H1 (cell line): ENCODE measurements at regions not wholly inside any gene's neighbourhood (a gene's known extent, or its start where the extent isn't known, plus 50 kb on each side); places are given as distances from the start of the nearest gene placed in this dataset.

Source experiments
- CTCF ChIA-PET: fragments of 300-600 bp; sonication (Branson Sonifier 250); formaldehyde crosslinking; loops from one replicate; lab custom pipeline; 2021; ENCODE audit not compliant: partially characterized antibody; lab: Charles Lee
- POLR2A ChIA-PET: fragments of 300-600 bp; sonication (Branson Sonifier 250); formaldehyde crosslinking; loops from one replicate; lab custom pipeline; 2021; ENCODE audit warnings: inconsistent platforms; ENCODE audit not compliant: partially characterized antibody; lab: Charles Lee
- DNase-seq, 2 experiments: peaks; one replicate each; pipeline versions ENCODE4 v3.0.0 to v3.0.0-alpha.2; 2010 to 2022; ENCODE audit warnings: low spot score in 2 of 2, low read depth in 1 of 2, mixed read lengths in 1 of 2
- FAIRE-seq: peaks from 2 replicates; lab custom pipeline; 2011; peaks lifted over from hg19 to GRCh38; lab: Jason Lieb, UNC
- H2AFZ ChIP-seq: 2 replicates; pipeline ENCODE4 v1.8.1; 2012; ENCODE audit warnings: low read length, inconsistent platforms
- H2AK5ac ChIP-seq: 2 replicates; pipeline ENCODE4 v1.6.1; 2013; ENCODE audit warnings: low read depth, low read length
- H2BK120ac ChIP-seq: replicated peaks from 2 replicates; pipeline ENCODE3; 2013; ENCODE audit warnings: low read depth, low read length, inconsistent platforms
- H2BK12ac ChIP-seq: 2 replicates; pipeline ENCODE4 v1.6.1; 2013; ENCODE audit warnings: low read depth, low read length
- H2BK15ac ChIP-seq: 2 replicates; pipeline ENCODE4 v1.6.1; 2013; ENCODE audit warnings: low read length
- H2BK20ac ChIP-seq: 2 replicates; pipeline ENCODE4 v1.6.1; 2013; ENCODE audit warnings: low read length
- H2BK5ac ChIP-seq: 2 replicates; pipeline ENCODE4 v1.6.1; 2013; ENCODE audit warnings: low read depth, low read length
- H3K14ac ChIP-seq: 2 replicates; pipeline ENCODE4 v1.6.1; 2013; ENCODE audit warnings: inconsistent platforms; ENCODE audit not compliant: insufficient read length
- H3K18ac ChIP-seq: 2 replicates; pipeline ENCODE4 v1.6.1; 2013; ENCODE audit warnings: low read length; ENCODE audit errors: extremely low read depth
- H3K23ac ChIP-seq: 2 replicates; pipeline ENCODE4 v1.6.1; 2013; ENCODE audit warnings: inconsistent platforms; ENCODE audit not compliant: insufficient read length
- H3K23me2 ChIP-seq: 2 replicates; pipeline ENCODE4 v1.6.1; 2013; ENCODE audit warnings: low read depth, low read length
- H3K27ac ChIP-seq: 2 replicates; pipeline ENCODE4 v1.6.1; 2011; ENCODE audit warnings: low read depth, low read length, inconsistent platforms
- H3K27me3 ChIP-seq, 4 experiments: replicated peaks in 1 of 4; 1 replicate in 1 of 4; 2 replicates in 3 of 4; pipeline versions ENCODE4 v1.6.1 to v1.8.1; 2011 to 2013; ENCODE audit warnings: low read length in 3 of 4, mild to moderate bottlenecking in 3 of 4, inconsistent platforms in 2 of 4, mixed read lengths in 2 of 4, moderate library complexity in 1 of 4; ENCODE audit not compliant: control insufficient read depth in 3 of 4, insufficient read depth in 3 of 4; ENCODE audit errors: extremely low read depth in 1 of 4
- H3K36me3 ChIP-seq, 4 experiments: 2 replicates each; pipeline versions ENCODE4 v1.6.1 to v1.8.1; 2011 to 2013; ENCODE audit warnings: mild to moderate bottlenecking in 4 of 4, low read length in 3 of 4, moderate library complexity in 2 of 4, control low read depth in 1 of 4, inconsistent platforms in 1 of 4; ENCODE audit not compliant: insufficient read depth in 4 of 4, control insufficient read depth in 2 of 4
- H3K4ac ChIP-seq: replicated peaks from 2 replicates; pipeline ENCODE3; 2013; ENCODE audit warnings: low read length, low read depth, mixed read lengths, inconsistent platforms; ENCODE audit not compliant: insufficient read length
- H3K4me1 ChIP-seq, 4 experiments: replicated peaks in 1 of 4; 1 replicate in 1 of 4; 2 replicates in 3 of 4; pipeline versions ENCODE4 v1.6.1 to v1.8.1; 2011 to 2013; ENCODE audit warnings: low read length in 3 of 4, inconsistent platforms in 2 of 4, mixed read lengths in 1 of 4; ENCODE audit not compliant: insufficient read depth in 4 of 4, control insufficient read depth in 3 of 4
- H3K4me2 ChIP-seq, 2 experiments: 2 replicates each; pipeline versions ENCODE4 v1.6.1 to v1.8.1; 2011 to 2013; ENCODE audit warnings: low read depth in 2 of 2, low read length in 2 of 2, control low read depth in 1 of 2, inconsistent platforms in 1 of 2, mild to moderate bottlenecking in 1 of 2; ENCODE audit not compliant: insufficient read depth in 1 of 2
- H3K4me3 ChIP-seq, 4 experiments: fragments of 200-600, 300-600 bp in 1 of 4; sonication (generic), shearing (Covaris generic), sonication (Bioruptor Twin) in 1 of 4; 2 replicates each; pipeline versions ENCODE4 v1.5.1 to v1.8.1; 2011 to 2016; ENCODE audit warnings: low read length in 4 of 4, low read depth in 3 of 4, control low read depth in 2 of 4, inconsistent platforms in 2 of 4, mild to moderate bottlenecking in 2 of 4, mixed read lengths in 1 of 4, moderate library complexity in 1 of 4; ENCODE audit not compliant: insufficient read depth in 2 of 4; ENCODE audit errors: extremely low read depth in 1 of 4
- H3K56ac ChIP-seq: replicated peaks from 2 replicates; pipeline ENCODE3; 2013; ENCODE audit warnings: low read depth, mild to moderate bottlenecking, mixed read lengths, low read length, inconsistent platforms; ENCODE audit not compliant: insufficient read length
- H3K79me1 ChIP-seq: 2 replicates; pipeline ENCODE4 v1.6.1; 2013; ENCODE audit warnings: low read depth, low read length, control low read depth
- H3K79me2 ChIP-seq, 2 experiments: 2 replicates each; pipeline versions ENCODE4 v1.6.1 to v1.8.1; 2012 to 2013; ENCODE audit warnings: low read length in 2 of 2, mild to moderate bottlenecking in 2 of 2, inconsistent platforms in 1 of 2; ENCODE audit not compliant: insufficient read depth in 2 of 2, control insufficient read depth in 1 of 2
- H3K9ac ChIP-seq, 4 experiments: replicated peaks in 1 of 4; 1 replicate in 1 of 4; 2 replicates in 3 of 4; pipeline versions ENCODE4 v1.6.1 to v1.8.1; 2011 to 2013; ENCODE audit warnings: low read depth in 3 of 4, low read length in 3 of 4, control low read depth in 2 of 4, mild to moderate bottlenecking in 2 of 4, moderate library complexity in 2 of 4, inconsistent platforms in 1 of 4; ENCODE audit errors: extremely low read depth in 1 of 4
- H3K9me3 ChIP-seq, 2 experiments: 2 replicates each; pipeline versions ENCODE4 v1.6.1 to v1.8.1; 2012 to 2013; ENCODE audit warnings: mild to moderate bottlenecking in 2 of 2, moderate library complexity in 2 of 2, control low read depth in 1 of 2, inconsistent platforms in 1 of 2, low read depth in 1 of 2, low read length in 1 of 2, mixed read lengths in 1 of 2; ENCODE audit not compliant: insufficient read depth in 2 of 2
- H4K20me1 ChIP-seq, 2 experiments: replicated peaks in 1 of 2; 2 replicates each; pipeline versions ENCODE3 to v1.8.1; 2011 to 2013; ENCODE audit warnings: inconsistent platforms in 2 of 2, low read length in 2 of 2, mild to moderate bottlenecking in 1 of 2; ENCODE audit not compliant: insufficient read depth in 2 of 2, control insufficient read depth in 1 of 2
- H4K5ac ChIP-seq: 2 replicates; pipeline ENCODE4 v1.6.1; 2013; ENCODE audit warnings: low read length, low read depth, mixed read lengths, inconsistent platforms; ENCODE audit not compliant: insufficient read length
- H4K8ac ChIP-seq: 2 replicates; pipeline ENCODE4 v1.8.0; 2013; ENCODE audit warnings: mild to moderate bottlenecking, moderate library complexity, low read length, inconsistent platforms; ENCODE audit not compliant: insufficient read depth; ENCODE audit errors: extremely low read depth
- H4K91ac ChIP-seq: replicated peaks from 2 replicates; pipeline ENCODE3; 2013; ENCODE audit warnings: low read length, mixed read lengths, inconsistent platforms; ENCODE audit not compliant: insufficient read length
- ASH2L ChIP-seq: fragments of 200-600, 300-600 bp; sonication (generic); IDR thresholded peaks from one replicate; pipeline ENCODE4 v1.7.1; 2017; ENCODE audit warnings: low read length
- CBX8 ChIP-seq: fragments of 300-800, 300-1000 bp; sonication (generic); IDR thresholded peaks from 2 replicates; pipeline ENCODE4 v1.7.1; 2016; ENCODE audit warnings: low read depth, low read length, borderline replicate concordance
- CHD1 ChIP-seq: IDR thresholded peaks from 2 replicates; pipeline ENCODE4 v1.6.1; 2012; ENCODE audit warnings: low read depth, low read length, improper control_type of control experiment
- CTBP2 ChIP-seq: IDR thresholded peaks from 2 replicates; pipeline ENCODE4 v1.7.0; 2011; ENCODE audit warnings: borderline replicate concordance, mild to moderate bottlenecking, moderate library complexity, mixed read lengths, low read length; ENCODE audit not compliant: insufficient read depth, insufficient read length
- EP300 ChIP-seq, 2 experiments: IDR thresholded peaks; 1 replicate in 1 of 2; 2 replicates in 1 of 2; pipeline ENCODE4 v1.6.1; 2011 to 2012; ENCODE audit warnings: low read depth in 2 of 2, low read length in 2 of 2, mild to moderate bottlenecking in 2 of 2, borderline replicate concordance in 1 of 2, inconsistent platforms in 1 of 2, moderate library complexity in 1 of 2
- EZH2 ChIP-seq: fragments of 200-600 bp; sonication (generic); IDR thresholded peaks from 2 replicates; pipeline ENCODE4 v1.7.1; 2012; ENCODE audit warnings: low read depth, mild to moderate bottlenecking, moderate library complexity, low read length, inconsistent platforms; ENCODE audit not compliant: severe bottlenecking
- GTF2F1 ChIP-seq: IDR thresholded peaks from 2 replicates; pipeline ENCODE4 v1.6.1; 2012; ENCODE audit warnings: low read depth, low read length, improper control_type of control experiment, borderline replicate concordance
- HDAC6 ChIP-seq: IDR thresholded peaks from one replicate; pipeline ENCODE4 v1.7.1; 2012; ENCODE audit warnings: low read depth, mild to moderate bottlenecking, inconsistent platforms, low read length, moderate library complexity
- KDM4A ChIP-seq: IDR thresholded peaks from one replicate; pipeline ENCODE4 v1.7.1; 2012; ENCODE audit warnings: low read depth, mild to moderate bottlenecking, moderate library complexity, low read length, inconsistent platforms; ENCODE audit not compliant: severe bottlenecking
- RAD21 ChIP-seq, 2 experiments: IDR thresholded peaks in 1 of 2; conservative IDR thresholded peaks in 1 of 2; 2 replicates each; pipeline ENCODE4 v1.6.1; 2011; ENCODE audit warnings: low read depth in 2 of 2, low read length in 2 of 2, improper control_type of control experiment in 1 of 2, inconsistent platforms in 1 of 2, mild to moderate bottlenecking in 1 of 2, moderate library complexity in 1 of 2
- RNF2 ChIP-seq: fragments of 200-900, 300-1000 bp; sonication (generic); IDR thresholded peaks from 2 replicates; pipeline ENCODE4 v1.7.1; 2016; ENCODE audit warnings: borderline replicate concordance, low read depth, mild to moderate bottlenecking, antibody characterized with exemption, low read length; ENCODE audit not compliant: poor library complexity, severe bottlenecking; ENCODE audit errors: missing control alignments
- SUZ12 ChIP-seq: fragments of 200-600 bp; sonication (generic); IDR thresholded peaks from 2 replicates; pipeline ENCODE4 v1.6.1; 2012; ENCODE audit warnings: mild to moderate bottlenecking, inconsistent platforms, low read length, moderate library complexity, mixed read lengths
- TAF1 ChIP-seq: IDR thresholded peaks from 2 replicates; pipeline ENCODE4 v1.6.1; 2011; ENCODE audit warnings: mild to moderate bottlenecking, low read depth, low read length
- TCF12 ChIP-seq: IDR thresholded peaks from 2 replicates; pipeline ENCODE4 v1.6.1; 2011; ENCODE audit warnings: low read depth, mild to moderate bottlenecking, low read length
- WGBS, 2 experiments: shearing (Covaris generic) in 1 of 2; methylation state at CpG; one replicate each; pipeline versions ENCODE4 v1.1.6 to v1.1.7; 2013 to 2015; ENCODE audit warnings: low lambda C conversion rate in 2 of 2, mixed read lengths in 2 of 2, inconsistent platforms in 1 of 2, low coverage in 1 of 2, missing lambda C conversion rate in 1 of 2; ENCODE audit not compliant: insufficient replicate concordance in 2 of 2, insufficient coverage in 1 of 2, insufficient read length in 1 of 2; ENCODE audit errors: extremely low coverage in 1 of 2, missing lambda C conversion rate in 1 of 2; 5-methylcytosine and 5-hydroxymethylcytosine counted together

- no peaks in the 10 kb centered on the region for H3K36me3 ChIP-seq
- no peak overlapping the region for H3K4me3 ChIP-seq
- peaks cover 0 to 1% (median 0%) of the 10 kb centered on the region in 4 experiments; a peak in 1 of 7 replicates for H3K27me3 ChIP-seq
- H3K14ac ChIP-seq = no peak overlapping the region
- 88% methylated on average over 6 of the region's 6 CpGs; no CpG with 5 or more reads in 1 of the 2 experiments for WGBS, 2 experiments
- no peak overlapping the region for H4K8ac ChIP-seq
- no peak overlapping the region for H3K4ac ChIP-seq
- H2AFZ ChIP-seq = no peak overlapping the region
- H3K79me1 ChIP-seq = no peaks in the 10 kb centered on the region
- no peak overlapping the region for H4K91ac ChIP-seq
- H3K56ac ChIP-seq = no peak overlapping the region
- ChIA-PET POLR2A (no interaction called here), CTCF (no interaction called here)
- H2BK5ac ChIP-seq = no peak overlapping the region
- H3K9ac ChIP-seq = no peak overlapping the region
- H3K18ac ChIP-seq = no peak overlapping the region
- H2AK5ac ChIP-seq = no peak overlapping the region
- no peak overlapping the region for H2BK120ac ChIP-seq
- DNase-seq (no peak), FAIRE-seq (no peak)
- H3K79me2 ChIP-seq = no peaks in the 10 kb centered on the region
- H3K9me3 ChIP-seq = no peaks in the 10 kb centered on the region
- H4K20me1 ChIP-seq = no peaks in the 10 kb centered on the region
- H2BK20ac ChIP-seq = no peak overlapping the region
- no peak overlapping the region for H2BK15ac ChIP-seq
- H3K4me1 ChIP-seq = no peaks in the 10 kb centered on the region
- H3K23ac ChIP-seq = no peak overlapping the region
- H3K23me2 ChIP-seq = no peaks in the 10 kb centered on the region
- H2BK12ac ChIP-seq = no peak overlapping the region
- no peak overlapping the region for H3K4me2 ChIP-seq
- H3K27ac ChIP-seq = no peak overlapping the region
- H4K5ac ChIP-seq = no peak overlapping the region
- TF ChIP-seq CBX8 = no peak
- TF ChIP-seq RAD21 (IDR thresholded peaks at IDR 0.05 in 1 of 2, conservative IDR thresholded peaks at IDR 0.05 in 1 of 2; ENCODE audit: low read depth in 2 of 2, low read length in 2 of 2) = no peak
- TF ChIP-seq CTBP2 = no peak
- no peak for TF ChIP-seq HDAC6
- no peak for TF ChIP-seq EZH2
- TF ChIP-seq GTF2F1 = no peak
- TF ChIP-seq TAF1 = no peak
- no peak for TF ChIP-seq KDM4A
- TF ChIP-seq SUZ12 = no peak
- no peak for TF ChIP-seq EP300 (IDR thresholded peaks at IDR 0.05; ENCODE audit: borderline replicate concordance in 1 of 2, low read depth in 2 of 2, low read length in 2 of 2)
- TF ChIP-seq TCF12 = no peak
- no peak for TF ChIP-seq ASH2L
- no peak for TF ChIP-seq RNF2
- no peak for TF ChIP-seq CHD1
Observed at GRCh38 chr4:66130042-66130441, 459.8 kb upstream of the EPHA5 start.
